Aorta (tissue), 5 donors: ENCODE measurements at regions not wholly inside any gene's neighbourhood (a gene's known extent, or its start where the extent isn't known, plus 50 kb on each side); places are given as distances from the start of the nearest gene placed in this dataset.
A peak's percentile ranks its signal among the peaks of the same experiment; 100 is the strongest.

Experiments
- ATAC-seq: fragments of 200-7000 bp; cut with Tn5 transposase; one replicate; pipeline ENCODE4 v1.9.1; 2022; ENCODE audit warnings: moderate library complexity; ENCODE audit not compliant: low FRiP score
- DNase-seq, 2 donors: peaks; one replicate each; pipeline ENCODE4 v3.0.0-alpha.2; 2020
- H3K27ac ChIP-seq, 2 donors: one replicate each; pipeline ENCODE4 v1.5.1; 2013; ENCODE audit warnings: low read length in 2 of 2, mild to moderate bottlenecking in 2 of 2, moderate library complexity in 2 of 2, control low read depth in 1 of 2, inconsistent platforms in 1 of 2, low read depth in 1 of 2
- H3K27me3 ChIP-seq, 2 donors: one replicate each; pipeline ENCODE4 v1.6.1; 2013; ENCODE audit warnings: control low read depth in 1 of 2, low read length in 1 of 2, mild to moderate bottlenecking in 1 of 2, moderate library complexity in 1 of 2; ENCODE audit not compliant: insufficient read depth in 2 of 2, control insufficient read depth in 1 of 2
- H3K36me3 ChIP-seq, 2 donors: one replicate each; pipeline ENCODE4 v1.6.1; 2013; ENCODE audit warnings: control low read depth in 1 of 2, low read length in 1 of 2, mild to moderate bottlenecking in 1 of 2; ENCODE audit not compliant: insufficient read depth in 2 of 2, control insufficient read depth in 1 of 2
- H3K4me1 ChIP-seq, 2 donors: one replicate each; pipeline ENCODE4 v1.6.1; 2013; ENCODE audit warnings: low read length in 2 of 2, control low read depth in 1 of 2, mild to moderate bottlenecking in 1 of 2, moderate library complexity in 1 of 2; ENCODE audit not compliant: insufficient read depth in 2 of 2, control insufficient read depth in 1 of 2
- H3K4me3 ChIP-seq, 2 donors: one replicate each; pipeline ENCODE4 v1.5.1; 2013; ENCODE audit warnings: low read length in 2 of 2, control low read depth in 1 of 2, mild to moderate bottlenecking in 1 of 2
- H3K9me3 ChIP-seq: one replicate; pipeline ENCODE4 v1.6.1; 2013; ENCODE audit warnings: mild to moderate bottlenecking, low read length; ENCODE audit not compliant: control insufficient read depth
- WGBS, 2 donors: extraction: QIAGEN DNeasy Blood & Tissue Kit; methylation state at CpG; one replicate each; pipeline ENCODE4 v1.1.7; 2013; 5-methylcytosine and 5-hydroxymethylcytosine counted together
- intact Hi-C, 2 donors: fragments of 100-400 bp; cut with DNase I; formaldehyde crosslinking; loops; one replicate each; pipeline versions ENCODE4 v1.14.2 to v1.15.0; 2022
- donor health status: healthy with polysubstance abuse.
- donor health status: Bipolar disorder and iron deficiency.
- donor health status: DM: no; HTN: no; CAD: no.
- donor health status: DM: no; HTN: no; CAD: no.
- donor health status: DM: yes; HTN: yes; CAD: no.

DNA sequence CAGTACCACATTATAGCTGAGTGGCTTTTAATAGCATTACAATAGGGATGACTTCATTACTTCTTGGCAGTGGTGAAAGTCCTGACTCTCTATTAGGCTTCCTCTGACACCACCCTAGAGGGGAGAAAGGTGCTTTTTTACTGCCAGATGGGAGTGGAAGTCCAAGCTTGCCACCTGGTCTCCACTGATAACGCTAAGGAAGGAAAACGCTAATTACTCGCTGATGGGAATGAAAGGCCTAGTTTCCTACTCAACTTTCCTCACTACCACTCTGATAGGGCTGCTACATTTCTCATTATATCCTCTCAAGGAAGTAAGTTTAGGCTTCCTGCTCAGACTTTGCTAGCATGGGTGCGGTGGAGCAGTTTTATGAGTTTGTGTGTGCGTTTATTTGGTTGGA lies 62.3 kb upstream of the PAGE3 start:
- ATAC-seq (peak; percentile 80), DNase-seq (no peak)
- no peaks in the 10 kb centered on the region for H3K4me1 ChIP-seq
- H3K9me3 ChIP-seq, result no peaks in the 10 kb centered on the region
- H3K4me3 ChIP-seq, result no peak overlapping the region
- no peaks in the 10 kb centered on the region for H3K27me3 ChIP-seq
- no peak overlapping the region for H3K27ac ChIP-seq
- intact Hi-C loops, result no loop called here
- WGBS, 2 donors, result 71 to 74% methylated on average over 5 of the region's 5 CpGs
- no peaks in the 10 kb centered on the region for H3K36me3 ChIP-seq

DNA sequence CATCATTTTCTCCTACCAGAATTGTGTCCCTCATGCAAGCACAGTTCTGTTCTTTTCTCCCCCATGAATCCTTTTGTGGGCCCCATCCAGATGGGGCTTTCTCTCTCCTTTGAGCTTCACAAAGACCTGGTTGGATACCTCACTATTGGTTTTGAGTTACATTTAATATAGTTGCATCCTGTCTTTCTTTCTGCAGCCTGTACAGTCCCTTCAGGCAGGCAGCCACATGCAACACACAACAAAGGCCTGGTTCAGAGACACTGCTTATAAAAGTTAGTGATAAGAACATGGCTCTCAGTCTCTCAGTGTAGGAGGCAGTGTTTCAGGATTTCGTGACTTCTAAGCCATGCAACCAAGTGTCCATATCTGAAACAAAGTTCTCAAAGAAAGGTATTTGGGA lies 70.6 kb upstream of the PAGE3 start:
- no peak for ATAC-seq
- no peaks in the 10 kb centered on the region for H3K9me3 ChIP-seq
- intact Hi-C loops, result no loop called here
- 50 to 80% methylated on average over 1 of the region's 1 CpG for WGBS, 2 donors
- DNase-seq, result no peak
- H3K4me3 ChIP-seq, result no peak overlapping the region
- H3K4me1 ChIP-seq, result no peaks in the 10 kb centered on the region
- H3K27me3 ChIP-seq, result no peaks in the 10 kb centered on the region
- H3K27ac ChIP-seq, result no peak overlapping the region
- H3K36me3 ChIP-seq, result no peaks in the 10 kb centered on the region

DNA sequence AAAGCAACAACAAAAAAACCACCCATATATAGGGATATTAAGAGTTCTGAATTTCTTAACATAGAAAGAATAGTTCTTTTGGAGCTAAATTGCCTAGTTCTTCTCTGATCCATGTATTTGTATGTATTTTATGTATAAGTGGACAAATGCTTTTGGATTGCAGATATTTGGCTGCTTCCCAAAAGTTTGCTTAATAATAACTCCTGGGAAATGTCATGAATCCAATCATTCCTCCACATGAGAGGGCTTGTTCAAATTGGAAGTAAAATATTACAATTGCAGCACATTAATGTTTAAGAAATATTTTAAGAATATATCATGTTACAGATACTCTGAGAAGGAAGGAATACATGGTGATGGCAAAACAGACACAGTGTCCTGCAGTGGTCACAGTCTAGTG lies 71.5 kb upstream of the PAGE3 start:
- Histone ChIP-seq H3K4me1 (no peaks in the 10 kb centered on the region), H3K27me3 (no peaks in the 10 kb centered on the region), H3K27ac (no peak overlapping the region), H3K4me3 (no peak overlapping the region), H3K9me3 (no peaks in the 10 kb centered on the region), H3K36me3 (no peaks in the 10 kb centered on the region)
- intact Hi-C loops, result no loop called here
- DNase-seq, result no peak
- ATAC-seq, result no peak

DNA sequence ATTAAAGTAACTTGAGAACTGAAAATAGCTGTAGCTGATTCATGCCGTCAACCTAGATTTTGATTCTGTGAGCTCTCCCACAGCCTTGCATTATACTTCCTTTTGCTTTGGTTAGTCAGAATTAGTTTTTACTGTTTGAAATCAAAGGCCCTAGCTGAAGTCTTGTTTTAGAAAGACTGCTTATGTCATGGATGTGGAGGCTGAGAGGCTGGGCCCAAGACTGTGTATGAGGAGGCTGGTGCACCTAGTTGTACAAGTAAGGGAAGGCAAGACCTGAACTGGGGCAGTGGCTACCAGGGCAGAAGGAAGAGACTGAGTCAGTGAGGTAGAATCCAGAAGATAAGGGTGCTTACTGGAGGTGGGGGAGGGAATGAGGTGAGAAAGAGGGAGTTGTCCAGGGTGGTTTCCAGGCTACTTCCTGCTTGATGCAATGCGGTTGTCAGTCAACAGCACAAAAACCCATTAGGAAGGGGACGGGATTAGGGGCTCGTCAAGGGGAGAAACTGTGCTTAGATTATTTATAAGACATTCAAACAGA lies 76.2 kb upstream of the PAGE3 start:
- no peak for DNase-seq
- Histone ChIP-seq H3K27ac (no peak overlapping the region), H3K4me3 (no peak overlapping the region), H3K4me1 (no peaks in the 10 kb centered on the region), H3K27me3 (no peaks in the 10 kb centered on the region), H3K36me3 (no peaks in the 10 kb centered on the region), H3K9me3 (no peaks in the 10 kb centered on the region)
- intact Hi-C loops, result loop anchor here in 1 of 2 donors (10.0 kb wide), 1 partner anchor 206 kb away; no protein-coding TSS in a partner anchor
- 81 to 92% methylated on average over 4 of the region's 4 CpGs for WGBS, 2 donors
- no peak for ATAC-seq

DNA sequence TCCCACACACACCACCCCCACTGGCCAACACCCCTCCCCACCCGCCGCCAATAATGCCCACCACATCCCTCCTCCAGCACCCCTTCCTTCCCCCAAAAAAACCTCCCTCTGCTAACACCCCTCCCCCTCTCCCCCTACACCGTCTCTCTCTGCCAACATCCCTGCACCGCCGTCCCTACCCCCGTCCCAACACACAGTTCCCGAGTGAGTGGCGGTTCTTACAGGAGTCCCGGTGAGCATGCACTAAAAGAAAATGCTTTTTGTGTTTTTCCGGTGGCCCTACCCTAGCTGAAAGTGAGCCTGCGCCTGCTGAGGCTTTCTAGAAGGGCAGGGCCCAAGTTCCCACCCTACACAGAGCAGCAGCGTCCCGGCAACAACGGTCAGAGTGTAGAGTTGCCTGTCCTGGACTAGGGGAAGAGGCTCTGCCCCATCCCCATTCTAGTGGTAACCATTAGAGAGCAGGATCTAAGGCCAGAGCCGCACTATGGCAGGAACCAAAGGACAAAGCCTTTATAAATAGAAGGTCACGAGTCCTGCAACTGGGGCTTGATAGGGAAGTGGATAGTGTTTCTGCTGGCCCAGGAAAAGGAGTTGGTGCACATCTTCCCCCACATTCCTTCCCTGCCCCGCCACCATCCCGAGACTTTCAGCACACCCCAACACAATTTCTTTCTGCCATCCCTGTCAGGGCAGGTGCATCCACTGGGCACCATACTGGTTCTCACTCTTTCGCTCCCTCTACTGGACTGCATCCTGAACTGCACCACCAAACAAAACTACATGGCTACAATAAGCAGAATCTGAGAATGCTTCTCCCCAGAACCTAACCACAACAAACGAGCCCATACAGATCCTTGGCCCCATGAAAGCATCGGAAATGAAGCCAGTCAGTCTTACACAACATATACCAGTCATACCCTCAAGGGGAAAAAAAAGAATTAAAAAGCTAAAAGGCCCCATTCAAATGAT lies 78.1 kb upstream of the PAGE3 start:
- 31 to 47% methylated on average over 21 of the region's 21 CpGs for WGBS, 2 donors

DNA sequence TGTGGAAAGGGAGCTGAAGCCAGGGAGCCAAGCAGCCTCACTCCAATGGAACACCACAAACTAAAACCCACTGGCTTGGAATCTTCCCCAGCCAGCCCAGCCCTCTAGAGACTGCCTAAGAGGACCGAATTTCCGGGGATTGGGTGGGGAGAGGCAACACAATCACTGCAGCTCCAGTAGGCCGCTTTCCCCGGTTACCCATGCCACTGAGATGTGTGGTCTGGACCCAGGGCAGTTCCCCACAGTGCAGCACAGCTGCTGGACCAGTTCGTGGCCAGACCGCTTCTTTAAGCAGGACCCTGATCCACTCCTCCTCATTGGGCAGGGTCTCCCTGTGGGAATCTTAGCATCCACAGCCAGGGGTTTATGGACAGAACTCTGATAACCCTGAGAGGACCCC lies 91.9 kb upstream of the PAGE3 start:
- no peaks in the 10 kb centered on the region for H3K9me3 ChIP-seq
- WGBS, 2 donors, result 64 to 77% methylated on average over 6 of the region's 6 CpGs
- no peaks in the 10 kb centered on the region for H3K36me3 ChIP-seq
- ATAC-seq, result no peak
- no peak overlapping the region for H3K27ac ChIP-seq
- no peaks in the 10 kb centered on the region for H3K4me1 ChIP-seq
- H3K27me3 ChIP-seq, result no peaks in the 10 kb centered on the region
- intact Hi-C loops, result no loop called here
- no peak overlapping the region for H3K4me3 ChIP-seq
- DNase-seq, result no peak

More for the DNA sequence above, 78.1 kb upstream of the PAGE3 start:
- Histone ChIP-seq H3K9me3 (no peaks in the 10 kb centered on the region), H3K4me3 (no peak overlapping the region), H3K27ac (no peak overlapping the region), H3K27me3 (no peaks in the 10 kb centered on the region), H3K36me3 (no peaks in the 10 kb centered on the region), H3K4me1 (no peaks in the 10 kb centered on the region)
- DNase-seq (no peak), ATAC-seq (peak; percentile 48)
- intact Hi-C loops, result loop anchor here in 1 of 2 donors (10.0 kb wide), 1 partner anchor 208 kb away; no protein-coding TSS in a partner anchor

DNA sequence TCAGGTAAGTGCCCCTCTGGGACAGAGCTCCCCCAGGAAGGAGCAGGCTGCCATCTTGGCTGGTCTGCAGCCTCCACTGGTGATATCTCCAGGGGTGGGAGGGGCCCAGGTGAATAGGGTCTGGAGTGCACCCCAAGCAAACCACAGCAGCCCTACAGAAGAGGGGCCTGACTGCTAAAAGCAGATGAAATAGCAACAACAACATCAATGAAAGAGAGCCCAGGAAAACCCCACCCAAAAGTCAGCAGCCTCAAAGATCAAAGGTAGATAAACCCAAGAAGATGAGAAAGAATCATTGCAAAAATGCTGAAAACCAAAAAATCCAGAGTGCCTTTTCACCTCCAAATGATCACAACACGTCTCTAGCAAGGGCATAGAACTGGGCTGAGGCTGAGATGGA lies 92.5 kb upstream of the PAGE3 start:
- Histone ChIP-seq H3K9me3 (no peaks in the 10 kb centered on the region), H3K27ac (no peak overlapping the region), H3K4me1 (no peaks in the 10 kb centered on the region), H3K27me3 (no peaks in the 10 kb centered on the region), H3K36me3 (no peaks in the 10 kb centered on the region), H3K4me3 (no peak overlapping the region)
- DNase-seq (no peak), ATAC-seq (no peak)
- 35 to 39% methylated on average over 1 of the region's 1 CpG for WGBS, 2 donors
- intact Hi-C loops, result no loop called here

DNA sequence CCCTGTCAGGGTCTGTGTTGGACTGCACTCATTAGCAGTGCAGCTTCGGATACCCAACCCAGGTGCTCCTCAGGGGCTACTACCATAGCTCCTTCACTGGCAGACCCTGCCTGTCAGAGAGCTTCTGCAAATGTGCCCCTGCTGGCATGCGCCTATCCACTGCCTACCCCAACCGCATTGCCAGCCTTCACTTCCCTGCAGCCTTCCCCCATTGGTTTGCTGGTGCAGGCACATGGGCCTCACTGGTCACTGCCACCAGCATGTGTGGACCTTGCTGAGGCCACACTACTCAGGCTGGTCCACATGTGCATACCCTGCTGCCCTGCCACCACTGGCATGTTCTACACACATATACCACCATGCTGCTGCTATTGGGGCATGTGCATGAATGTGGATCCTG lies 72.5 kb upstream of the MAGEH1 start:
- Histone ChIP-seq H3K4me1 (no peaks in the 10 kb centered on the region), H3K9me3 (no peaks in the 10 kb centered on the region), H3K36me3 (no peaks in the 10 kb centered on the region), H3K27me3 (no peaks in the 10 kb centered on the region), H3K27ac (no peak overlapping the region), H3K4me3 (no peak overlapping the region)
- WGBS, 2 donors, result 78 to 92% methylated on average over 3 of the region's 3 CpGs
- ATAC-seq, result no peak
- no peak for DNase-seq
- intact Hi-C loops, result no loop called here

DNA sequence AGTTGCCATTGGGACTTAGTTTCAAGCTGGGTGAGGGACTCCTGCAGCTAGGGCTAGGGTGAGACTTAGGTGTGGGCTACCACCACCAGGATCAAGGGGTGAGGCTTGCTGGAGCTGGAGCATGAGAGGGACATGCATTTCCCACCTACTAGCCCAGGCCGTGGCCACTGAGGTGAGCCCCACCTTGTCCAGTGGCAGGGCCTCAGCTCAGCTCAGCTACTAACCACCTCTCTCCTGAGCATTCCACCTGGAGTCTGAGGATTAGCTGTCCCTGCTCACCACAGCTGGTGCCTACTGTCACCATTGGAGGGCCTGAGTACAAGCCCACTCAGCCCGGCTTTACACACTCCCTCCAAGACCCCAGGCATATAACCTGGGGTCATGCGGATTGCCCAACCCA lies 62.6 kb upstream of the MAGEH1 start:
- 77 to 94% methylated on average over 2 to 3 of the region's 3 CpGs for WGBS, 2 donors
- no peak for ATAC-seq

More for the DNA sequence above, 62.6 kb upstream of the MAGEH1 start:
- Histone ChIP-seq H3K4me3 (no peak overlapping the region), H3K4me1 (no peaks in the 10 kb centered on the region), H3K27me3 (no peaks in the 10 kb centered on the region), H3K36me3 (no peaks in the 10 kb centered on the region), H3K27ac (no peak overlapping the region), H3K9me3 (no peaks in the 10 kb centered on the region)
- intact Hi-C loops, result no loop called here
- DNase-seq, result no peak
